Epithelial cell of proximal tubule (primary cell): ENCODE measurements at regions not wholly inside any gene's neighbourhood (a gene's known extent, or its start where the extent isn't known, plus 50 kb on each side); places are given as distances from the start of the nearest gene placed in this dataset.

Source experiments
- DNase-seq: peaks from one replicate; pipeline ENCODE4 v3.0.0-alpha.2; 2011; ENCODE audit warnings: low read depth
- H3K4me3 ChIP-seq: 2 replicates; pipeline ENCODE4 v1.5.1; 2011; ENCODE audit warnings: low read depth, mild to moderate bottlenecking, low read length
- CTCF ChIP-seq: conservative IDR thresholded peaks from 2 replicates; pipeline ENCODE4 v1.5.1; 2012; ENCODE audit warnings: low read depth, mild to moderate bottlenecking, low read length

GRCh38 chr3:68334367-68334986 lies 597.9 kb downstream of the TAFA4 start:
- no peak for TF ChIP-seq CTCF
- no peak for DNase-seq
- no peak overlapping the region for H3K4me3 ChIP-seq

- DNase-seq = no peak
- no peak for TF ChIP-seq CTCF
- H3K4me3 ChIP-seq = no peak overlapping the region
These were observed 604.3 kb downstream of the TAFA4 start for GRCh38 chr3:68328049-68328448.

- DNase-seq = no peak
- no peak overlapping the region for H3K4me3 ChIP-seq
- no peak for TF ChIP-seq CTCF
These were observed 616.4 kb downstream of the TAFA4 start for GRCh38 chr3:68315964-68316363.

- no peak for DNase-seq
- H3K4me3 ChIP-seq = no peak overlapping the region
- no peak for TF ChIP-seq CTCF
These were observed 616.8 kb downstream of the TAFA4 start for GRCh38 chr3:68315546-68315945.

- H3K4me3 ChIP-seq = no peak overlapping the region
- DNase-seq = no peak
- TF ChIP-seq CTCF = no peak
These were observed 625.8 kb downstream of the TAFA4 start for GRCh38 chr3:68306571-68306970.

GRCh38 chr3:68295457-68295856 lies 636.9 kb downstream of the TAFA4 start:
- DNase-seq = no peak
- no peak overlapping the region for H3K4me3 ChIP-seq
- no peak for TF ChIP-seq CTCF

GRCh38 chr3:68290333-68290732 lies 635.9 kb upstream of the SUCLG2 start:
- no peak overlapping the region for H3K4me3 ChIP-seq
- no peak for TF ChIP-seq CTCF

More at GRCh38 chr3:68290333-68290732, 635.9 kb upstream of the SUCLG2 start:
- no peak for DNase-seq
